GM12878 (cell line): ENCODE measurements at regions not wholly inside any gene's neighbourhood (a gene's known extent, or its start where the extent isn't known, plus 50 kb on each side); places are given as distances from the start of the nearest gene placed in this dataset.

ENCODE experiments used
- ATAC-seq: fragments of 200-7000 bp; cut with Tn5 transposase; 3 replicates; pipeline ENCODE4 v1.9.1; 2020; ENCODE audit warnings: mild to moderate bottlenecking, moderate library complexity
- BruUV-seq: library from RNA; stranded (reverse); fragments of 400-500 nt; replicated peaks from 2 replicates; lab custom pipeline; 2021; lab: Mats Ljungman, UMichigan
- CTCF ChIA-PET: fragments of 300-600 bp; sonication (Branson Sonifier 250); formaldehyde crosslinking; extraction: SDS; loops from one replicate; lab custom pipeline; 2021; ENCODE audit warnings: inconsistent platforms; lab: Yijun Ruan, JAX
- POLR2A ChIA-PET: fragments of 350-600 bp; formaldehyde crosslinking; extraction: SDS; loops from one replicate; lab custom pipeline; 2021; ENCODE audit warnings: inconsistent platforms; lab: Charles Lee
- RAD21 ChIA-PET: fragments of 300-600 bp; sonication (Branson Sonifier 250); formaldehyde crosslinking; loops from one replicate; lab custom pipeline; 2023; ENCODE audit warnings: antibody characterized with exemption; ENCODE audit not compliant: unreplicated experiment; lab: Charles Lee
- SMC1A ChIA-PET: fragments of 300-600 bp; sonication (Branson Sonifier 250); formaldehyde crosslinking; loops from one replicate; lab custom pipeline; 2023; ENCODE audit not compliant: unreplicated experiment, uncharacterized antibody; lab: Charles Lee
- DNase-seq: peaks from one replicate; pipeline ENCODE4 v3.0.0-alpha.2; 2011; ENCODE audit warnings: low read depth, low spot score
- FAIRE-seq: peaks from 3 replicates; lab custom pipeline; 2011; peaks lifted over from hg19 to GRCh38; lab: Jason Lieb, UNC
- H2AFZ ChIP-seq: 2 replicates; pipeline ENCODE4 v1.6.0; 2011; ENCODE audit warnings: low read depth, low read length, control low read depth; ENCODE audit not compliant: control insufficient read depth
- H3K27ac ChIP-seq: 2 replicates; pipeline ENCODE4 v1.5.1; 2011; ENCODE audit warnings: control low read depth; ENCODE audit not compliant: control insufficient read depth, insufficient read depth
- H3K27me3 ChIP-seq, 2 experiments: replicated peaks in 1 of 2; 2 replicates each; pipeline versions ENCODE4 v1.6.0 to v1.6.1; 2011; ENCODE audit warnings: low read length in 1 of 2; ENCODE audit not compliant: control insufficient read depth in 2 of 2, insufficient read depth in 2 of 2
- H3K36me3 ChIP-seq, 2 experiments: 2 replicates each; pipeline ENCODE4 v1.5.1; 2011; ENCODE audit warnings: low read length in 1 of 2; ENCODE audit not compliant: control insufficient read depth in 2 of 2, insufficient read depth in 2 of 2
- H3K4me1 ChIP-seq: 2 replicates; pipeline ENCODE4 v1.6.1; 2011; ENCODE audit warnings: mild to moderate bottlenecking, low read length, moderate library complexity, mixed read lengths; ENCODE audit not compliant: control insufficient read depth, insufficient read depth
- H3K4me2 ChIP-seq: 2 replicates; pipeline ENCODE4 v1.6.0; 2011; ENCODE audit warnings: control low read depth; ENCODE audit not compliant: control insufficient read depth, insufficient read depth
- H3K4me3 ChIP-seq: fragments of 200-600 bp; sonication (generic); 2 replicates; pipeline ENCODE4 v1.5.1; 2016
- H3K79me2 ChIP-seq: 2 replicates; pipeline ENCODE4 v1.6.0; 2011; ENCODE audit warnings: low read length; ENCODE audit not compliant: control insufficient read depth, insufficient read depth
- H3K9ac ChIP-seq: 2 replicates; pipeline ENCODE4 v1.8.0; 2011; ENCODE audit warnings: low read length, control low read depth, mixed read lengths; ENCODE audit not compliant: control insufficient read depth, insufficient read depth
- H3K9me3 ChIP-seq: replicated peaks from 3 replicates; pipeline ENCODE4 v1.5.1; 2011; ENCODE audit warnings: mild to moderate bottlenecking, low read length; ENCODE audit not compliant: control insufficient read depth, insufficient read depth
- H4K20me1 ChIP-seq: 2 replicates; pipeline ENCODE4 v1.6.0; 2011; ENCODE audit not compliant: control insufficient read depth, insufficient read depth
- ATF2 ChIP-seq: IDR thresholded peaks from 2 replicates; pipeline ENCODE4 v1.6.1; 2012; ENCODE audit warnings: low read length, inconsistent platforms
- ATF7 ChIP-seq: fragments of 450-650 bp; IDR thresholded peaks from 2 replicates; pipeline ENCODE4 v1.6.1; 2016; ENCODE audit warnings: low read depth, mild to moderate bottlenecking
- CEBPZ ChIP-seq: fragments of 150-350 bp; IDR thresholded peaks from 2 replicates; pipeline ENCODE4 v1.6.1; 2016; ENCODE audit warnings: low read depth, low read length
- CREM ChIP-seq: IDR thresholded peaks from 2 replicates; pipeline ENCODE4 v1.6.1; 2014; ENCODE audit warnings: antibody characterized with exemption, low read depth
- HCFC1 ChIP-seq: fragments of 150-350 bp; IDR thresholded peaks from 2 replicates; pipeline ENCODE4 v1.6.1; 2014; ENCODE audit warnings: low read length
- MAX ChIP-seq: IDR thresholded peaks from 2 replicates; pipeline ENCODE4 v1.6.1; 2012; ENCODE audit warnings: low read depth, low read length, improper control_type of control experiment
- MEF2B ChIP-seq: fragments of 450-650 bp; IDR thresholded peaks from 2 replicates; pipeline ENCODE4 v1.6.1; 2018; ENCODE audit warnings: mild to moderate bottlenecking, moderate library complexity; ENCODE audit not compliant: partially characterized antibody, poor library complexity, severe bottlenecking
- MYB ChIP-seq: fragments of 150-350 bp; IDR thresholded peaks from 2 replicates; pipeline ENCODE4 v1.6.1; 2014; ENCODE audit warnings: mild to moderate bottlenecking, low read depth, low read length, borderline replicate concordance
- NRF1 ChIP-seq: conservative IDR thresholded peaks from 2 replicates; pipeline ENCODE4 v1.6.1; 2011; ENCODE audit warnings: mild to moderate bottlenecking, low read depth, low read length, improper control_type of control experiment
- RELB ChIP-seq: fragments of 450-650 bp; IDR thresholded peaks from 2 replicates; pipeline ENCODE4 v1.6.1; 2017; ENCODE audit warnings: low read depth, mild to moderate bottlenecking, moderate library complexity
- STAT1 ChIP-seq: fragments of 450-650 bp; conservative IDR thresholded peaks from 2 replicates; pipeline ENCODE4 v1.6.1; 2014; ENCODE audit warnings: antibody characterized with exemption, mild to moderate bottlenecking
- STAT3 ChIP-seq: IDR thresholded peaks from 2 replicates; pipeline ENCODE4 v1.6.1; 2011; ENCODE audit warnings: low read depth, low read length, improper control_type of control experiment
- TCF3 ChIP-seq: IDR thresholded peaks from 2 replicates; pipeline ENCODE4 v1.6.1; 2012; ENCODE audit warnings: low read depth, mild to moderate bottlenecking, low read length, borderline replicate concordance; ENCODE audit not compliant: insufficient read depth
- USF1 ChIP-seq: IDR thresholded peaks from 2 replicates; pipeline ENCODE4 v1.6.1; 2011; ENCODE audit warnings: borderline replicate concordance, low read depth, mild to moderate bottlenecking, moderate library complexity, mixed read lengths, low read length; ENCODE audit not compliant: insufficient read depth; ENCODE audit errors: extremely low read length
- ZSCAN29 ChIP-seq: fragments of 450-650 bp; IDR thresholded peaks from 2 replicates; pipeline ENCODE4 v1.6.1; 2017; ENCODE audit warnings: mild to moderate bottlenecking, moderate library complexity
- WGBS: methylation state at CpG from one replicate; pipeline ENCODE4 v1.1.6; 2016; ENCODE audit warnings: low lambda C conversion rate; ENCODE audit not compliant: insufficient replicate concordance, insufficient coverage; ENCODE audit errors: missing lambda C conversion rate; 5-methylcytosine and 5-hydroxymethylcytosine counted together
- in situ Hi-C: fragments of 300-500 bp; cut with MboI; formaldehyde crosslinking; loops from 9 replicates; pipeline ENCODE4 v1.14.3; 2018; ENCODE audit warnings: mixed read lengths
- intact Hi-C: fragments of 100-400 bp; cut with micrococcal nuclease; formaldehyde crosslinking; loops from one replicate; pipeline ENCODE4 v1.14.2; 2022; ENCODE audit not compliant: unreplicated experiment

- ATAC-seq (no peak), DNase-seq (no peak), FAIRE-seq (no peak)
- Histone ChIP-seq H2AFZ (no peak overlapping the region), H3K9ac (no peak overlapping the region), H3K4me3 (no peak overlapping the region), H3K79me2 (no peaks in the 10 kb centered on the region), H3K4me2 (no peak overlapping the region), H4K20me1 (no peaks in the 10 kb centered on the region), H3K36me3 (no peaks in the 10 kb centered on the region), H3K4me1 (no peaks in the 10 kb centered on the region), H3K9me3 (no peaks in the 10 kb centered on the region), H3K27me3 (no peaks in the 10 kb centered on the region), H3K27ac (no peak overlapping the region)
- in situ Hi-C loops (no loop called here), intact Hi-C loops (no loop called here)
- 49% methylated on average over 4 of the region's 4 CpGs for WGBS
- ChIA-PET SMC1A (interaction anchor here (0.9 kb wide), 1 partner anchor 43 kb away, joined by 3 read pairs; no protein-coding TSS in a partner anchor), CTCF (no interaction called here), RAD21 (interaction anchor here (0.7 kb wide), 1 partner anchor 45 kb away, joined by 3 read pairs; no protein-coding TSS in a partner anchor), POLR2A (interaction anchor here (0.6 kb wide), 1 partner anchor 19 kb away, joined by 3 read pairs; no protein-coding TSS in a partner anchor)
- no TSS peak for BruUV-seq
- no peak for TF ChIP-seq MAX
- TF ChIP-seq STAT3, result no peak
- no peak for TF ChIP-seq CEBPZ
- no peak for TF ChIP-seq NRF1
- no peak for TF ChIP-seq CREM
- TF ChIP-seq HCFC1, result no peak
- no peak for TF ChIP-seq STAT1
- TF ChIP-seq ZSCAN29, result no peak
- TF ChIP-seq USF1, result no peak
- TF ChIP-seq ATF7, result no peak
- no peak for TF ChIP-seq TCF3
- no peak for TF ChIP-seq MEF2B
- TF ChIP-seq MYB, result no peak
- TF ChIP-seq RELB, result no peak
- TF ChIP-seq ATF2, result no peak
Measured at GRCh38 chr13:100860866-100861265, 186.3 kb upstream of the TMTC4 start.
